Fibroblast of pulmonary artery (primary cell): ENCODE measurements at regions not wholly inside any gene's neighbourhood (a gene's known extent, or its start where the extent isn't known, plus 50 kb on each side); places are given as distances from the start of the nearest gene placed in this dataset.

Experiments used
- DNase-seq: peaks from one replicate; pipeline ENCODE4 v3.0.0-alpha.2; 2010; ENCODE audit warnings: low read depth
- H3K4me3 ChIP-seq: replicated peaks from 2 replicates; pipeline ENCODE4 v1.5.1; 2011; ENCODE audit warnings: low read depth, mild to moderate bottlenecking, control low read depth, low read length, moderate library complexity
- CTCF ChIP-seq: IDR thresholded peaks from 2 replicates; pipeline ENCODE4 v1.5.1; 2011; ENCODE audit warnings: mild to moderate bottlenecking, control low read depth, low read length, inconsistent platforms; ENCODE audit errors: missing control alignments

GRCh38 chr12:129959889-129960288, 56.1 kb upstream of the TMEM132D start:
- no peak for TF ChIP-seq CTCF

GRCh38 chr12:129961091-129961490, 57.3 kb upstream of the TMEM132D start:
- H3K4me3 ChIP-seq, result no peak overlapping the region
- no peak for DNase-seq
- TF ChIP-seq CTCF, result no peak

More at GRCh38 chr12:129959889-129960288, 56.1 kb upstream of the TMEM132D start:
- H3K4me3 ChIP-seq, result no peak overlapping the region
- DNase-seq, result no peak

GRCh38 chr12:129961856-129962255, 58.0 kb upstream of the TMEM132D start:
- H3K4me3 ChIP-seq, result no peak overlapping the region
- DNase-seq, result no peak
- TF ChIP-seq CTCF, result no peak

- no peak overlapping the region for H3K4me3 ChIP-seq
These were observed 60.5 kb upstream of the TMEM132D start for GRCh38 chr12:129964300-129964699.

GRCh38 chr12:129964826-129965457, 61.1 kb upstream of the TMEM132D start:
- no peak for DNase-seq
- no peak for TF ChIP-seq CTCF
- no peak overlapping the region for H3K4me3 ChIP-seq

More at GRCh38 chr12:129964300-129964699, 60.5 kb upstream of the TMEM132D start:
- no peak for DNase-seq
- TF ChIP-seq CTCF, result no peak

GRCh38 chr12:129966146-129966995, 62.5 kb upstream of the TMEM132D start:
- H3K4me3 ChIP-seq, result no peak overlapping the region
- no peak for DNase-seq
- TF ChIP-seq CTCF, result no peak
